LNCaP clone FGC (cell line): ENCODE measurements at regions not wholly inside any gene's neighbourhood (a gene's known extent, or its start where the extent isn't known, plus 50 kb on each side); places are given as distances from the start of the nearest gene placed in this dataset.

Source experiments
- DNase-seq: peaks from one replicate; pipeline ENCODE4 v3.0.0-alpha.2; 2011; ENCODE audit warnings: low read depth
- H3K4me3 ChIP-seq: 2 replicates; pipeline ENCODE4 v1.5.1; 2011; ENCODE audit warnings: mild to moderate bottlenecking, low read depth, low read length, control low read depth
- CTCF ChIP-seq: IDR thresholded peaks from 2 replicates; pipeline ENCODE4 v1.5.1; 2012; ENCODE audit warnings: mild to moderate bottlenecking; ENCODE audit not compliant: control insufficient read depth, insufficient read depth; ENCODE audit errors: extremely low read depth

GRCh38 chr3:24033818-24034217, 88.7 kb downstream of the NR1D2 start:
- no peak for TF ChIP-seq CTCF
- no peak overlapping the region for H3K4me3 ChIP-seq
- DNase-seq = no peak

GRCh38 chr3:24034464-24034863, 89.4 kb downstream of the NR1D2 start:
- no peak for TF ChIP-seq CTCF
- H3K4me3 ChIP-seq = no peak overlapping the region
- no peak for DNase-seq

- no peak for DNase-seq
- no peak overlapping the region for H3K4me3 ChIP-seq
- no peak for TF ChIP-seq CTCF
These were observed 92.9 kb downstream of the NR1D2 start for GRCh38 chr3:24037971-24038370.

- no peak for TF ChIP-seq CTCF
These were observed 95.2 kb downstream of the NR1D2 start for GRCh38 chr3:24040311-24040710.

GRCh38 chr3:24042174-24043059, 97.3 kb downstream of the NR1D2 start:
- no peak overlapping the region for H3K4me3 ChIP-seq
- peak; percentile 23 for DNase-seq
- no peak for TF ChIP-seq CTCF

More at GRCh38 chr3:24040311-24040710, 95.2 kb downstream of the NR1D2 start:
- no peak overlapping the region for H3K4me3 ChIP-seq
- no peak for DNase-seq

- H3K4me3 ChIP-seq = no peak overlapping the region
- no peak for DNase-seq
- no peak for TF ChIP-seq CTCF
These were observed 98.1 kb downstream of the NR1D2 start for GRCh38 chr3:24043168-24043567.

- no peak for TF ChIP-seq CTCF
- H3K4me3 ChIP-seq = no peak overlapping the region
- DNase-seq = no peak
These were observed 98.9 kb downstream of the NR1D2 start for GRCh38 chr3:24043985-24044384.
